GM10266 (cell line): ENCODE measurements at regions not wholly inside any gene's neighbourhood (a gene's known extent, or its start where the extent isn't known, plus 50 kb on each side); places are given as distances from the start of the nearest gene placed in this dataset.

Source experiments
- DNase-seq: peaks from one replicate; pipeline ENCODE4 v3.0.0; 2012; ENCODE audit errors: extremely low spot score
- TF ChIP-seq, protein P1 (sequence below): IDR thresholded peaks from 2 replicates; pipeline ENCODE4 v1.5.1; 2012; ENCODE audit warnings: mild to moderate bottlenecking, low read depth; ENCODE audit not compliant: control insufficient read depth, insufficient read depth; ENCODE audit errors: missing control alignments

DNA sequence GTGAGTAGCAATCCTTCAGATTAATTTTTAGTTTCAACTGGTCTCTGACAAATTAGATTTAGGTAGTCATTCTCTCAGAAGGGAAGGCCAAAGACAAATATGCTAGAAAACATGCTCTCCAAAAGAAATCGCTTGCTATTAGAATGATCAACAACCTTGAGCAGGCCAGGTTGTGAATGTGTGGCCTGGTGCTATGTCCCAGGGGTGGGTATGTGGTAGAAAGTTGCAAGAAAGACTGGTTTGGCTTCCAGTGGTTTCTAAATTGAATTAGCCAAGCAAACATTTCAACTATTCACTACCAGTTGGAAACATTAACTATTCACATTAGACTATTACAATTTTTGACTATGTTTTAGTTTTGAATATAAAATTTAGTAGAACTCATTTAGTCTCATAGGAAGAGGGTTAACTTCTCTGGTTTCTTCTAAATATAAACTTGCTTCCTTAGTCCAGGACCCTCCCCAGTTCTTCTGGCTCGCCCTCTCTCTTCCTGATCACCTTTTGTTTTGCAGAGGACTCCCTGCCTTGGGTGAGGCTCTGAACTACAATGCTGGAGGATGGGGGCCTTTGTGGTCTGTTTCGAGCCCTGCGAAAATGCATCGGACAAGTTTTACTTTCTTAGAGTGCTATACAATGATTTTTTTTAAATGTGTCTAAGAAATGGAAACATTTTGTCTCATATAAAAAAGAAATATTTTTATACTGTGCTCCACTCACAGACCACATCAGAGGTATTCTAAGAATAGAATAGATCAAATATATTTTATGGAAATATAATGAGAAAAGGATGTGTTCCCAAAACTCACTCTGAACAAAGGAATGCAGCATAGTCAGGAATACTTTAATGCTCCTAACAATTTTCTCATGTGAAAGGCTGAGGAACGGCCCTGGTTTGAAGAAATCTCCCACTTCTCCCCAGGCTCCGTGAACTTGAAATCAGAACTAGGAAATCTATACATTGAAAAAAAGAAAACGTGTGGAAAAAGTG, 375.0 kb upstream of the ZEB2 start:
- no peak for DNase-seq
- TF ChIP-seq, protein P1, sequence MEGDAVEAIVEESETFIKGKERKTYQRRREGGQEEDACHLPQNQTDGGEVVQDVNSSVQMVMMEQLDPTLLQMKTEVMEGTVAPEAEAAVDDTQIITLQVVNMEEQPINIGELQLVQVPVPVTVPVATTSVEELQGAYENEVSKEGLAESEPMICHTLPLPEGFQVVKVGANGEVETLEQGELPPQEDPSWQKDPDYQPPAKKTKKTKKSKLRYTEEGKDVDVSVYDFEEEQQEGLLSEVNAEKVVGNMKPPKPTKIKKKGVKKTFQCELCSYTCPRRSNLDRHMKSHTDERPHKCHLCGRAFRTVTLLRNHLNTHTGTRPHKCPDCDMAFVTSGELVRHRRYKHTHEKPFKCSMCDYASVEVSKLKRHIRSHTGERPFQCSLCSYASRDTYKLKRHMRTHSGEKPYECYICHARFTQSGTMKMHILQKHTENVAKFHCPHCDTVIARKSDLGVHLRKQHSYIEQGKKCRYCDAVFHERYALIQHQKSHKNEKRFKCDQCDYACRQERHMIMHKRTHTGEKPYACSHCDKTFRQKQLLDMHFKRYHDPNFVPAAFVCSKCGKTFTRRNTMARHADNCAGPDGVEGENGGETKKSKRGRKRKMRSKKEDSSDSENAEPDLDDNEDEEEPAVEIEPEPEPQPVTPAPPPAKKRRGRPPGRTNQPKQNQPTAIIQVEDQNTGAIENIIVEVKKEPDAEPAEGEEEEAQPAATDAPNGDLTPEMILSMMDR, result no peak

DNA sequence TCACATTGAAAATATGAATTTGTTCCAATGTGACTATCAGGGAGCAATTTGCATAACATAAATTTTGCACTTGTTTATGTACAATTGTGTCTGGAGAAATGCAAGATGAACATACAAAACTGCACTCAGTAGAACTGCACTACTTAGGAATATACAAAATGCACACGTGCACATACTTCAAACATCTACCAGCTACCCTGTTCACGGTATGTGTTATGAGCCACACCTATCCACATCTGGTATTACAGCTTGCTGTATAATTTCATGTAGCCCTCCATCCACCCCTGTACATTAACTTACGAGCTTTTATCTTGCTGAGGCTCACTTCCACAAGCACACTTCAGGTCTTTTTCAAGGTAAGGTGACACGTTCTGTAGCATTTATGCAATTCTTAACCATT, 373.5 kb upstream of the ZEB2 start:
- DNase-seq, result no peak
- TF ChIP-seq, protein P1, result no peak

DNA sequence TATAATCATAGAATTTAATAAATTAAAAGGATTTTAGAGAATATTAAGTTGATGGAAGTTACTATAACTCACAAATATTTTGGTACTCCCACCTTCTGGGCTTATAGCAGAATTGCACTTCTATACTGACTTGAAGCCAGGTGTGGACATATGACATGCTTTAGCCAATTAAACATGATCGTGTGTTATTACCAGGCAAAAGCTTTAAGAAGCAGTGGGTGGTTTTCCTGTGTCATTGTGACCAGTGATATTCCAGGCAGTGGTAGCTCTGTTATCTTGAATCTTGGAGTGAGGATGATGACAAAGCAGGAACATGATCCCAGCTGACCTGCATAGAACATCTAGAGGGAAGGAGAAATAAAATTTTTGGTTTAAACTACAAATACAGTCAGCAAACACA, 370.9 kb upstream of the ZEB2 start:
- peak; percentile 7 for DNase-seq
- TF ChIP-seq, protein P1, result no peak

DNA sequence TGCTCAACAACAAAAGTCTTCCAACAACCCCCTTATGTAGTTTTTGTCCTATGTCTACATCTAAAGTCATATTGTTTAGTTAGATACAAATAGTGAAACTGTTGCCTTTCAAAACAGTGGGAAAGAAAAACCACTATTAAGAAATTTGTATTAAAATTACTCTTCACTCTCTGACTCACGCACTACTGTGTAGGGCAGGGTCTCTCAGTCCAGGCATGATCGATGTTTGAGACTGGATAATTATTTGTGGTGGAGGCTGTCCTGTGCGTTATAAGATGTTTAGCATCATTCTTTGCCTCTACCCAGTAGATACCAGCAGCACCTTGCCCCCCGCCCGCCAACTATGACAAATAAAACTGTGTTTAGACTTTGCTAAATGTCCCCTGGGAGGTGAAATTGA, 369.4 kb upstream of the ZEB2 start:
- TF ChIP-seq, protein P1, result no peak
- no peak for DNase-seq

DNA sequence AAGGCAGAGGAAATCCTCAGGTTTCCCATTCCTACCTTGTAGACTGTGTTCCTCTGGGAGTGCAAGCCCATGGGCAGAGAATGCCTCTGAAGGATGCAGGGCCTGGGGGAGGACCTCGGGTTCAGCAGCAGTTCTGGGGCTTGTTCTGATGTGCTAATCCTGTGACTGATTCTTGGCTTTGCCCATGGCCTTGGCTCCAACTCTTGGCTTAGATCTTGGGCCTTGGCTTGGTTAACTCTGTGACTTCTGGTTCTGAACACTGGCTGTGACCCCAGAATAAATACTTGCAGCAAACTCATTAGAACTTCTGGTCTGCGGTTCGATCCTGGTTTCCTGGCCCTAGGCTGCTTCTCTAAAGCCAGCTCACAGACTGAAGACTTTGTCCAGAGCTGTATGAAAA, 366.9 kb upstream of the ZEB2 start:
- DNase-seq, result no peak

DNA sequence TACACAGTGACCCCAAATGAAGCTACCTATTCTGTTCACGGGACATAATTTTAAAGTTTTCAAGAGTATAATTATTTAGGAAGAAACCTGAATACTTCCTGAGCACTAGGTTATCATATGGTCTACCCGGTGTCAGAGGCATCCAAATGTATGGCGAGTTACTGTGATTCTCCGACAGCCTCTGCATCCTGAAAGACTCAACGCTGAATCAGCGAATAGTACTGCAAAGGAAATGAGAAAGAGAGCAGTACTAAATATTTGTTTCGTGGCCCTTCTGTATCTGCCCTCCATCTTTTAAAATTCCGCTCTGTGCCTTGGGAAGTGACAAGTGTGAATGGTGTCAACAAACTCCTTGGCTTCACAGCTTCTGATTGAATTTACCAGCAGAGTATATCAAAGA, 358.0 kb upstream of the ZEB2 start:
- TF ChIP-seq, protein P1, result no peak
- DNase-seq, result no peak

More for the DNA sequence above, 366.9 kb upstream of the ZEB2 start:
- TF ChIP-seq, protein P1, result no peak

DNA sequence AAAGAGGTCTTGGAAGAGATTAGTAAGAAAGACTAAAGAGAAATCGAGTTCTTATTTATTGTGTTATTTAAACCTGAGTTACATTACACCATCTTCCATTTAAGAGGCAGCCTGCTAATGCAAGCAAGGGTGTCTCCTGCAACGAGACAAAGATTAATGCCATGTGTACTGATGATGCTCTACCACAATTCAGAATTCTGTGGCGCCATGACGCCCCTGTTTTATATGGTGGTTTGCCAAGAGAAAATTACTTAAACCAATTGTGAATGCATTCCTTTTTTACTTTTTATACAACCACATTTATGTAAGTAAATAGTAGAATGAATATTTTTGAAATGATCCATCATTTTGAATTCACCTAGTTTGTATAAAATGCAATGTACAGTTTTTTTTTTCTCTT, 356.1 kb upstream of the ZEB2 start:
- DNase-seq, result no peak
- TF ChIP-seq, protein P1, result no peak
